ENCODE measurements at regions not wholly inside any gene's neighbourhood (a gene's known extent, or its start where the extent isn't known, plus 50 kb on each side); places are given as distances from the start of the nearest gene placed in this dataset.

GRCh38 chr10:1882180-1882579 lies 144.9 kb upstream of the ADARB2 start:
- H3K27ac ChIP-seq = no peak overlapping the region
- no peak for DNase-seq
- no peaks in the 10 kb centered on the region for H3K36me3 ChIP-seq (replicated peaks)
- no peak overlapping the region for H3K4me3 ChIP-seq (ENCODE audit: low read depth, low read length)
- no peak for TF ChIP-seq CTCF (IDR thresholded peaks at IDR 0.05; ENCODE audit: low read depth, low read length, missing control alignments)
- in situ Hi-C loops (cut with HindIII; ENCODE audit: low pct_ligation_motif_present, low sequenced_read_pairs) = no loop called here
- H3K27me3 ChIP-seq (replicated peaks) = no peaks in the 10 kb centered on the region

DNA sequence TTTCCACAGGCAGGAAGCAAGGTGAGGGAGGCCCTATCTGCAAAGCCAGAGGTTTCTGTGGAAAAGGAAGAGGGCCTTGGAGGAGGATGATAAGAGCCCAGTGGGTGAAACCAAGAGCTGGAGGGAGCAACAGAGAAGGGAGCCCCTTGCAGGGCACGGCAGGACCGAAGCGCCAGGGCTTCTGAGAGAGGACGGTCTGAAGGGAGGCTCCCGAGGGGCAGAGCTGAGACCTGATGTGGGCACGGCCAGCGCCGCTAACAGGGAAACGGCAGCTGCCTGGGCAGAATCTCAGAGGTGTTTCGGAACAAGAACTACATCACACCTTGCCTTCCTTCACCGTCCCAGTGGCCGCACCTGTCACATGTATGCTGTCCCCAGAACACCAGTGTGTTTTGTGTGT lies 144.3 kb upstream of the ADARB2 start:
- no peak for TF ChIP-seq CTCF (IDR thresholded peaks at IDR 0.05; ENCODE audit: low read depth, low read length, missing control alignments)
- H3K27ac ChIP-seq = no peak overlapping the region
- no peaks in the 10 kb centered on the region for H3K36me3 ChIP-seq (replicated peaks)
- in situ Hi-C loops (cut with HindIII; ENCODE audit: low pct_ligation_motif_present, low sequenced_read_pairs) = no loop called here
- H3K27me3 ChIP-seq (replicated peaks) = no peaks in the 10 kb centered on the region
- no peak overlapping the region for H3K4me3 ChIP-seq (ENCODE audit: low read depth, low read length)
- no peak for DNase-seq

DNA sequence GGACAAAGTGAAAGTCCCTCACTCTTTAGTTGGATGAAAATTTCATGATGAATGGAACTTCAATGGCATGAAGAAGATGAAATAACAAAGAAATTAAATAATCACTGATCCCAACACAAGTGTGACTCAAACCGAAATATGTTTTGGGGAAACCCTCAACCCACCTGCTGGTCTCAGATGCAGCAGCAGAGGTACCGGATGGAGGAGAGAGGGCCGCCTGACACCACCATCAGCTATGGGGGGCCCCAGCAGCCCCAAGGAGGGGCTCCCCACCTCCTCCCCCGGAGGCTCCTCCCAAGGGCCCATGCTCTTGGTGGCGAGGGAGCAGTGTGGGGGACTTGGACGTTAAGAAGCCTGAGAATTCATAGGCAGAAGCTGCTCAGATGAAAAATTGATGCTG lies 137.2 kb upstream of the ADARB2 start:
- Histone ChIP-seq H3K27ac (no peak overlapping the region), H3K36me3 (replicated peaks) (no peaks in the 10 kb centered on the region), H3K4me3 (ENCODE audit: low read depth, low read length) (no peak overlapping the region), H3K27me3 (replicated peaks) (no peaks in the 10 kb centered on the region)
- no peak for DNase-seq
- no peak for TF ChIP-seq CTCF (IDR thresholded peaks at IDR 0.05; ENCODE audit: low read depth, low read length, missing control alignments)
- in situ Hi-C loops (cut with HindIII; ENCODE audit: low pct_ligation_motif_present, low sequenced_read_pairs) = no loop called here

GRCh38 chr10:1873661-1874315 lies 136.5 kb upstream of the ADARB2 start:
- no peak overlapping the region for H3K4me3 ChIP-seq (ENCODE audit: low read depth, low read length)
- DNase-seq = no peak
- no peak overlapping the region for H3K27ac ChIP-seq
- H3K36me3 ChIP-seq (replicated peaks) = no peaks in the 10 kb centered on the region
- TF ChIP-seq CTCF (IDR thresholded peaks at IDR 0.05; ENCODE audit: low read depth, low read length, missing control alignments) = no peak
- in situ Hi-C loops (cut with HindIII; ENCODE audit: low pct_ligation_motif_present, low sequenced_read_pairs) = no loop called here
- H3K27me3 ChIP-seq (replicated peaks) = no peaks in the 10 kb centered on the region

GRCh38 chr10:1872151-1872726 lies 134.9 kb upstream of the ADARB2 start:
- Histone ChIP-seq H3K36me3 (replicated peaks) (no peaks in the 10 kb centered on the region), H3K27ac (no peak overlapping the region), H3K4me3 (ENCODE audit: low read depth, low read length) (no peak overlapping the region), H3K27me3 (replicated peaks) (no peaks in the 10 kb centered on the region)
- no peak for DNase-seq
- no peak for TF ChIP-seq CTCF (IDR thresholded peaks at IDR 0.05; ENCODE audit: low read depth, low read length, missing control alignments)
- in situ Hi-C loops (cut with HindIII; ENCODE audit: low pct_ligation_motif_present, low sequenced_read_pairs) = no loop called here

- Histone ChIP-seq H3K27ac (no peak overlapping the region), H3K27me3 (replicated peaks) (no peaks in the 10 kb centered on the region), H3K4me3 (ENCODE audit: low read depth, low read length) (no peak overlapping the region), H3K36me3 (replicated peaks) (no peaks in the 10 kb centered on the region)
- in situ Hi-C loops (cut with HindIII; ENCODE audit: low pct_ligation_motif_present, low sequenced_read_pairs) = no loop called here
- no peak for TF ChIP-seq CTCF (IDR thresholded peaks at IDR 0.05; ENCODE audit: low read depth, low read length, missing control alignments)
- no peak for DNase-seq
Measured at GRCh38 chr10:1870491-1870890, 133.2 kb upstream of the ADARB2 start.

All from brain microvascular endothelial cell (primary cell).